Liver (tissue), 8 donors: ENCODE measurements at regions not wholly inside any gene's neighbourhood (a gene's known extent, or its start where the extent isn't known, plus 50 kb on each side); places are given as distances from the start of the nearest gene placed in this dataset.

ENCODE experiments used
- DNase-seq: peaks from one replicate; pipeline ENCODE4 v3.0.0-alpha.2; 2017; ENCODE audit warnings: low spot score
- H3K27ac ChIP-seq, 2 donors: one replicate each; pipeline ENCODE4 v1.7.0; 2013; ENCODE audit warnings: inconsistent platforms in 2 of 2, low read length in 2 of 2, control low read depth in 1 of 2, low read depth in 1 of 2, mild to moderate bottlenecking in 1 of 2
- H3K27me3 ChIP-seq, 4 donors: one replicate each; pipeline versions ENCODE4 v1.6.1 to v1.7.0; 2013; ENCODE audit warnings: low read length in 3 of 4, inconsistent platforms in 1 of 4, mild to moderate bottlenecking in 1 of 4, moderate library complexity in 1 of 4; ENCODE audit not compliant: control insufficient read depth in 4 of 4, insufficient read depth in 4 of 4
- H3K36me3 ChIP-seq, 4 donors: one replicate each; pipeline versions ENCODE4 v1.6.1 to v1.7.0; 2013; ENCODE audit warnings: low read length in 3 of 4, mild to moderate bottlenecking in 3 of 4, low read depth in 1 of 4, moderate library complexity in 1 of 4; ENCODE audit not compliant: control insufficient read depth in 4 of 4, insufficient read depth in 3 of 4
- H3K4me1 ChIP-seq, 4 donors: one replicate each; pipeline versions ENCODE4 v1.6.1 to v1.7.0; 2013; ENCODE audit warnings: low read length in 3 of 4, mild to moderate bottlenecking in 3 of 4, moderate library complexity in 1 of 4; ENCODE audit not compliant: control insufficient read depth in 4 of 4, insufficient read depth in 4 of 4
- H3K4me3 ChIP-seq, 3 donors: one replicate each; pipeline versions ENCODE4 v1.6.1 to v1.7.0; 2013; ENCODE audit warnings: low read length in 3 of 3, control low read depth in 1 of 3, low read depth in 1 of 3, mild to moderate bottlenecking in 1 of 3
- H3K9ac ChIP-seq, 2 donors: one replicate each; pipeline ENCODE4 v1.7.0; 2013; ENCODE audit warnings: low read length in 2 of 2, mild to moderate bottlenecking in 2 of 2, moderate library complexity in 2 of 2, control low read depth in 1 of 2, low read depth in 1 of 2
- H3K9me3 ChIP-seq, 4 donors: one replicate each; pipeline versions ENCODE4 v1.6.1 to v1.7.0; 2013; ENCODE audit warnings: low read length in 3 of 4; ENCODE audit not compliant: control insufficient read depth in 4 of 4
- FOXA1 ChIP-seq: IDR thresholded peaks from 2 replicates; pipeline ENCODE4 v1.6.1; 2016; ENCODE audit warnings: antibody characterized with exemption
- FOXA2 ChIP-seq: IDR thresholded peaks from 2 replicates; pipeline ENCODE4 v1.6.1; 2016; ENCODE audit warnings: antibody characterized with exemption
- HNF4A ChIP-seq, 2 donors: conservative IDR thresholded peaks; 2 replicates each; pipeline ENCODE4 v1.6.1; 2016; ENCODE audit warnings: antibody characterized with exemption in 2 of 2, mild to moderate bottlenecking in 2 of 2
- HNF4G ChIP-seq: IDR thresholded peaks from 2 replicates; pipeline ENCODE4 v1.6.1; 2016; ENCODE audit warnings: antibody characterized with exemption
- JUND ChIP-seq, 2 donors: IDR thresholded peaks; 2 replicates each; pipeline ENCODE4 v1.6.1; 2016; ENCODE audit warnings: antibody characterized with exemption in 2 of 2
- NR2F2 ChIP-seq: IDR thresholded peaks from 2 replicates; pipeline ENCODE4 v1.6.1; 2016; ENCODE audit warnings: antibody characterized with exemption
- RAD21 ChIP-seq, 2 donors: IDR thresholded peaks; 2 replicates each; pipeline ENCODE4 v1.6.1; 2016; ENCODE audit warnings: antibody characterized with exemption in 2 of 2, mild to moderate bottlenecking in 2 of 2
- RXRA ChIP-seq, 2 donors: IDR thresholded peaks; 2 replicates each; pipeline ENCODE4 v1.6.1; 2017 to 2018; ENCODE audit warnings: antibody characterized with exemption in 2 of 2, mild to moderate bottlenecking in 1 of 2
- SP1 ChIP-seq: IDR thresholded peaks from 2 replicates; pipeline ENCODE4 v1.6.1; 2018; ENCODE audit warnings: antibody characterized with exemption, mild to moderate bottlenecking
- TAF1 ChIP-seq: conservative IDR thresholded peaks from 2 replicates; pipeline ENCODE4 v1.6.1; 2016; ENCODE audit warnings: antibody characterized with exemption, mild to moderate bottlenecking
- YY1 ChIP-seq: IDR thresholded peaks from 2 replicates; pipeline ENCODE4 v1.6.1; 2016; ENCODE audit warnings: antibody characterized with exemption, mild to moderate bottlenecking
- WGBS: extraction: QIAGEN DNeasy Blood & Tissue Kit; methylation state at CpG from one replicate; pipeline ENCODE4 v1.1.7; 2013; 5-methylcytosine and 5-hydroxymethylcytosine counted together
- TF ChIP-seq, protein P1 (sequence below): fragments of 150-350 bp; IDR thresholded peaks from 2 replicates; pipeline ENCODE4 v1.5.1; 2017; ENCODE audit warnings: improper control_type of control experiment, low read depth, low read length; ENCODE audit not compliant: missing input control
- TF ChIP-seq, protein P2 (sequence below): IDR thresholded peaks from 2 replicates; pipeline ENCODE4 v1.6.1; 2016; ENCODE audit warnings: antibody characterized with exemption
- TF ChIP-seq, protein P3 (sequence below): IDR thresholded peaks from 2 replicates; pipeline ENCODE4 v1.6.1; 2016; ENCODE audit warnings: antibody characterized with exemption
- TF ChIP-seq, protein P4 (sequence below): IDR thresholded peaks from 2 replicates; pipeline ENCODE4 v1.6.1; 2016; ENCODE audit warnings: antibody characterized with exemption, mild to moderate bottlenecking
- donor health status: healthy.
- donor health status: healthy.
- donor health status: healthy.
- donor health status: healthy.
- donor health status: healthy.

DNA sequence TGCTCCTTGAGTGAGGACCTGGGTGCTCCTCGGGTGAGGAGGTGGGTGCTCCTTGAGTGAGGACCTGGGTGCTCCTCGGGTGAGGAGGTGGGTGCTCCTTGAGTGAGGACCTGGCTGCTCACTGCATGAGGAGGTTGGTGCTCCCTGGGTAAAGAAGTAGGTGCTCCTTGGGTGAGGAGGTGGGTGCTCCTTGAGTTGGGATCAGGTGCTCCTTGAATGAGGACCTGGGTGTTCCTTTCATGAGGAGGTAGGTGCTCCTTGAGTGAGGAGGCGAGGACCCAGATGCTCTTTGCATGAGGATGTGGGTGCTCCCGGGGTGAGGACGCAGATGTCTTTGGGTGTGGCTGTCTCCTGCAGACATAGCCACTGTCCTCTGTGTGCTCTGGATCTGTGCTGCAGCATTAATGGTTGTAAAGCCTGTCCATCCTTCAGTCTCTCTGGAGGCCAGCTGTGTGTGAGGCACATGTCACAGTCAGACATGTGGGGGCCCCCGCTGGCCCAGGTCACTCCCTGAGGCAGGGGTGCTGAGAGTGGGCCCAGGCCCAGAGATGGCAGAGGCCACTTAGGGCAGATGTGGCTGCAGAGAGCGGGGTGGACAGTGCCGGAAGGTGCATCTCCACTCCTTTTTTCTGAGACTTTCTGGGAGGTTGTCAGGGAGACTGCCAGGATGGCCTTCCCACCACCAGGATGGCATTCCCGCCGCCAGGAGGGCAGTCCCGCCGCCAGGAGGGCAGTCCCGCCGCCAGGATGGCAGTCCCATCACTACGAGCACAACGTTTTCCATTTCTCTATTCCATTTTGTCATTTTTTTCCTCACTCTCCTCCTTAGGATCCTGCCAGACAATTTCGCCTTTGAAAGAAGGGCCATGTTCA lies 101.8 kb downstream of the HMX1 start:
- Histone ChIP-seq H3K9ac (no peak overlapping the region), H3K4me3 (no peak overlapping the region), H3K27me3 (peaks cover 0 to 4% (median 0%) of the 10 kb centered on the region in 4 donors), H3K4me1 (no peaks in the 10 kb centered on the region), H3K36me3 (no peaks in the 10 kb centered on the region), H3K9me3 (no peaks in the 10 kb centered on the region), H3K27ac (no peak overlapping the region)
- DNase-seq: no peak
- TF ChIP-seq YY1 (no peak), FOXA1 (no peak), FOXA2 (no peak), RAD21 (IDR thresholded peaks at IDR 0.05) (no peak), NR2F2 (no peak), TAF1 (no peak), RXRA (IDR thresholded peaks at IDR 0.05) (no peak), HNF4A (conservative IDR thresholded peaks at IDR 0.05) (no peak), HNF4G (no peak)
- TF ChIP-seq, protein P1, sequence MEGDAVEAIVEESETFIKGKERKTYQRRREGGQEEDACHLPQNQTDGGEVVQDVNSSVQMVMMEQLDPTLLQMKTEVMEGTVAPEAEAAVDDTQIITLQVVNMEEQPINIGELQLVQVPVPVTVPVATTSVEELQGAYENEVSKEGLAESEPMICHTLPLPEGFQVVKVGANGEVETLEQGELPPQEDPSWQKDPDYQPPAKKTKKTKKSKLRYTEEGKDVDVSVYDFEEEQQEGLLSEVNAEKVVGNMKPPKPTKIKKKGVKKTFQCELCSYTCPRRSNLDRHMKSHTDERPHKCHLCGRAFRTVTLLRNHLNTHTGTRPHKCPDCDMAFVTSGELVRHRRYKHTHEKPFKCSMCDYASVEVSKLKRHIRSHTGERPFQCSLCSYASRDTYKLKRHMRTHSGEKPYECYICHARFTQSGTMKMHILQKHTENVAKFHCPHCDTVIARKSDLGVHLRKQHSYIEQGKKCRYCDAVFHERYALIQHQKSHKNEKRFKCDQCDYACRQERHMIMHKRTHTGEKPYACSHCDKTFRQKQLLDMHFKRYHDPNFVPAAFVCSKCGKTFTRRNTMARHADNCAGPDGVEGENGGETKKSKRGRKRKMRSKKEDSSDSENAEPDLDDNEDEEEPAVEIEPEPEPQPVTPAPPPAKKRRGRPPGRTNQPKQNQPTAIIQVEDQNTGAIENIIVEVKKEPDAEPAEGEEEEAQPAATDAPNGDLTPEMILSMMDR: no peak
- TF ChIP-seq, protein P2, sequence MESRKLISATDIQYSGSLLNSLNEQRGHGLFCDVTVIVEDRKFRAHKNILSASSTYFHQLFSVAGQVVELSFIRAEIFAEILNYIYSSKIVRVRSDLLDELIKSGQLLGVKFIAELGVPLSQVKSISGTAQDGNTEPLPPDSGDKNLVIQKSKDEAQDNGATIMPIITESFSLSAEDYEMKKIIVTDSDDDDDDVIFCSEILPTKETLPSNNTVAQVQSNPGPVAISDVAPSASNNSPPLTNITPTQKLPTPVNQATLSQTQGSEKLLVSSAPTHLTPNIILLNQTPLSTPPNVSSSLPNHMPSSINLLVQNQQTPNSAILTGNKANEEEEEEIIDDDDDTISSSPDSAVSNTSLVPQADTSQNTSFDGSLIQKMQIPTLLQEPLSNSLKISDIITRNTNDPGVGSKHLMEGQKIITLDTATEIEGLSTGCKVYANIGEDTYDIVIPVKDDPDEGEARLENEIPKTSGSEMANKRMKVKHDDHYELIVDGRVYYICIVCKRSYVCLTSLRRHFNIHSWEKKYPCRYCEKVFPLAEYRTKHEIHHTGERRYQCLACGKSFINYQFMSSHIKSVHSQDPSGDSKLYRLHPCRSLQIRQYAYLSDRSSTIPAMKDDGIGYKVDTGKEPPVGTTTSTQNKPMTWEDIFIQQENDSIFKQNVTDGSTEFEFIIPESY: no peak
- TF ChIP-seq, protein P3, sequence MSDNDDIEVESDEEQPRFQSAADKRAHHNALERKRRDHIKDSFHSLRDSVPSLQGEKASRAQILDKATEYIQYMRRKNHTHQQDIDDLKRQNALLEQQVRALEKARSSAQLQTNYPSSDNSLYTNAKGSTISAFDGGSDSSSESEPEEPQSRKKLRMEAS: no peak
- TF ChIP-seq, protein P4, sequence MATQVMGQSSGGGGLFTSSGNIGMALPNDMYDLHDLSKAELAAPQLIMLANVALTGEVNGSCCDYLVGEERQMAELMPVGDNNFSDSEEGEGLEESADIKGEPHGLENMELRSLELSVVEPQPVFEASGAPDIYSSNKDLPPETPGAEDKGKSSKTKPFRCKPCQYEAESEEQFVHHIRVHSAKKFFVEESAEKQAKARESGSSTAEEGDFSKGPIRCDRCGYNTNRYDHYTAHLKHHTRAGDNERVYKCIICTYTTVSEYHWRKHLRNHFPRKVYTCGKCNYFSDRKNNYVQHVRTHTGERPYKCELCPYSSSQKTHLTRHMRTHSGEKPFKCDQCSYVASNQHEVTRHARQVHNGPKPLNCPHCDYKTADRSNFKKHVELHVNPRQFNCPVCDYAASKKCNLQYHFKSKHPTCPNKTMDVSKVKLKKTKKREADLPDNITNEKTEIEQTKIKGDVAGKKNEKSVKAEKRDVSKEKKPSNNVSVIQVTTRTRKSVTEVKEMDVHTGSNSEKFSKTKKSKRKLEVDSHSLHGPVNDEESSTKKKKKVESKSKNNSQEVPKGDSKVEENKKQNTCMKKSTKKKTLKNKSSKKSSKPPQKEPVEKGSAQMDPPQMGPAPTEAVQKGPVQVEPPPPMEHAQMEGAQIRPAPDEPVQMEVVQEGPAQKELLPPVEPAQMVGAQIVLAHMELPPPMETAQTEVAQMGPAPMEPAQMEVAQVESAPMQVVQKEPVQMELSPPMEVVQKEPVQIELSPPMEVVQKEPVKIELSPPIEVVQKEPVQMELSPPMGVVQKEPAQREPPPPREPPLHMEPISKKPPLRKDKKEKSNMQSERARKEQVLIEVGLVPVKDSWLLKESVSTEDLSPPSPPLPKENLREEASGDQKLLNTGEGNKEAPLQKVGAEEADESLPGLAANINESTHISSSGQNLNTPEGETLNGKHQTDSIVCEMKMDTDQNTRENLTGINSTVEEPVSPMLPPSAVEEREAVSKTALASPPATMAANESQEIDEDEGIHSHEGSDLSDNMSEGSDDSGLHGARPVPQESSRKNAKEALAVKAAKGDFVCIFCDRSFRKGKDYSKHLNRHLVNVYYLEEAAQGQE: no peak
- WGBS: 81% methylated on average over 17 of the region's 17 CpGs

DNA sequence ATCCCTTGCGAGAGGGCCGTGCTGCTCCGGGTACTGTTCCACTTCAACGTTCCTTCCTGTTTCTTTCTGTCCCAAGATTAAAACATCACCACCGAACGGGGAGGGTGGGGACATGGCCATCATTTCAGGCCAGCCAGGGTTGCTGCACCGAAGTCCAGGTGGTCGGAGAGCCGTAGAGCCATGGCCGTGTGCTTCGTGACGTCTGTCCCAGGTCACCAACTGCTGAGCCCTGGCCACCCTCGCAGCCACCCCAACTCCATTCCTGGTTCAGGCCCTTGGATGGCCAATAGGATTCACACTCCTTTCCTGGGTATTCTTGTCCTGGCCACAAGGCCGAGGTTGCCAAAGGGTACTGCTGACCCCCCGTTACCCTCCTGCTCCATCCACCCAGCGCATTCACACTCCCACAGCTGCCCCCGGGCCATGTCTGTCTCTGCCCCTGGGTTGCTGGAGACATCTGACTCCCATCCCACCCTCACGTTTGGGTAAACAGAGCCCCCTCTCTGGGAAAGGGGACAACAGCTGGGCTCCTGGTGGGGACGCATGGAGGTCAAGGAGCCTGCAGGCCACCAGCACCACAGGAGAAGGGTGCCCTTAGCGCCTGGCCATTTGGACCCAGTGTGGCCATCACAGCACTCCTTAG lies 103.2 kb downstream of the HMX1 start:
- Histone ChIP-seq H3K9me3 (no peaks in the 10 kb centered on the region), H3K36me3 (no peaks in the 10 kb centered on the region), H3K27ac (no peak overlapping the region), H3K27me3 (peaks cover 0 to 4% (median 0%) of the 10 kb centered on the region in 4 donors), H3K4me1 (no peaks in the 10 kb centered on the region), H3K4me3 (no peak overlapping the region), H3K9ac (no peak overlapping the region)
- WGBS: 87% methylated on average over 20 of the region's 20 CpGs
- TF ChIP-seq JUND (IDR thresholded peaks at IDR 0.05): no peak
- TF ChIP-seq, protein P3: no peak
- TF ChIP-seq SP1: no peak
- TF ChIP-seq RAD21 (IDR thresholded peaks at IDR 0.05): no peak
- TF ChIP-seq, protein P2: no peak
- no peak for DNase-seq
